ENCODE measurements at regions not wholly inside any gene's neighbourhood (a gene's known extent, or its start where the extent isn't known, plus 50 kb on each side); places are given as distances from the start of the nearest gene placed in this dataset.
"Not testable (repeated sequence)": the region's sequence is repeated elsewhere in the genome, so short reads cannot be mapped to it uniquely, and the experiment has no call there.

DNA sequence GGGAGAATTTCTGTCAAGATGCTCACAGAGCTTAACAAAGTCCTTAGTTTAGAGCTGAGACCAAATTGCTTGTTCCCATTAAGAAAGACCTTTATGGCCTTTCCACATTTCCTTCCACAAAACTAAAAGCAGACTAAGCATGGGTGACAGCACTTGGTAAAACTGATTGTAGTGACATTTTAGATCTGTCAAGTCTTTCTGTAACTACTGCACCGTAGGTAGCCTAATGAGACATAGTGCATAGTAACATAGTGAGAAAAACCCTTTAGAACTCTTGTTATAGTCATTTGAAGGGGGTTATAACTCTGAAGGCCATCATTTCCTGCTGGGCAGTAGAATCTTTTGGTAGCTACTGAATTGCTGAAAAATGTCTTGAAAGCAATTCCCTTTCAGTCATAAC, 990.9 kb upstream of the CNTN5 start:
- no peak for DNase-seq

DNA sequence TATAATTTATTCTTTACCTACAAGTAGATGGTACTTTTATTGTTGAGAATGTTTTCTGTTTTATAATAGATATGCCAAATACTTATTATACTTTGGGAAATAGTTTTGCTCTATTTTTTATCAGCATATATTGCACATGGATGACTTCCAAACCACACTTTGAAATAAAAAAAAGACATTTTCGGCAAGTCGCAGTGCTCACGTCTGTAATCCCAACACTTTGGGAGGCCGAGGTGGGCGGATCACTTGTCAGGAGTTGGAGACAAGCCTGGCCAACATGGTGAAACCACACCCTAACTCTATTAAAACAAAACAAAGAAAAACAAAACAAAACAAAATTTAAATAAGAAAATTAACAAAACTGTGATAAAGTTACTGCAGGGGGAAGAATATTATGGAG, 983.9 kb upstream of the CNTN5 start:
- DNase-seq: no peak

DNA sequence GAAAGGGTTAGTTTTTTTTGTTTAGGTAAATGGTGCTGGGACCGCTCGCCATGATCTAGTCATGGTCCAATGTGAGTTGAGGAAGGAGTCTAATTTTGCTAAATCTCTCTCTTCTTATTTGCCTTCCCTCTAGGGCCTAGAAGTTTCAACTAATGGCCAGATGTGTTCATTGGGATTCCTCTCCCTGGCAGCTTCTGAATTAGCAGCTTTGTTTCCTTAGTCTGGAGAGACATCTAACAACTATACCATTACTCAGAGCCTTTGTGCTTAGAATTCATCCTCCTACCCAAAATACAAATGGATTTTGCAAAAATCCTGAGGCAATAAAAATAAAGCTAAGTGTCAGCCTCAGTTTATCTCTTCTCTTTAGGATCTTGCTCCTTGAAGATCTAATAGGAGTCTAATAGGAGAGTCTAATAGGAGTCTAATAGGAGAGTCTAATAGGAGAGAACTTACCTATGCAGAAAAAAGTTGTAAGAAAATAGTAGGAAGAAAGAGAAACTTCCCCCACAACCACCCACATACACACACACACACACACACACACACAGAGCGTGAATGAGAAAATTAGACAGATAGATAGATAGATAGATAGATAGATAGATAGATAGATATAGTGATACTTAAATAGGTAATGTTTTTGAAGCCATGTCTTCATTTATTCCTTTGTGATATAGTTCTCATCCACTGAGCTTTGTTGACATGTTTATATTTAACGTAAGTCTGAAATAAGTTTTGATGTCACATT, 980.5 kb upstream of the CNTN5 start:
- DNase-seq: no peak

DNA sequence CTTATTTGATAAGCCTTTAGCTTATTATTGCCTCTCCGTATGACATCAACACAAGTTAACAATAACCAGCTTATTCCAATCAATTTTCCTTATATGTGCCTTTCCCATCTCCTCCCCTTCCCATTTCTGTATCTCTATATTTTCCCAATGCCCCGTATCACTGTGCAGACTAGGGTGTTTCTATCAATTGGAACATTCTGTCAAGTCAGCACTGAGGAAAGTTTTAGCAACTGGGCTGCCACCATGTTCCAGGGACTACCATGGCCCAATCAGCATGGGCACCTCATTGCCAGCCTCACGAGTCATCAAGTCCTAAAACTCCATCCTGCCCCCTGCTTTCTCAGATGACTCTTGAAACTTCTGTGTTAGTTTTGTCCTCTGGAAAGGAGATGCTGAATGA, 973.1 kb upstream of the CNTN5 start:
- no peak for DNase-seq

DNA sequence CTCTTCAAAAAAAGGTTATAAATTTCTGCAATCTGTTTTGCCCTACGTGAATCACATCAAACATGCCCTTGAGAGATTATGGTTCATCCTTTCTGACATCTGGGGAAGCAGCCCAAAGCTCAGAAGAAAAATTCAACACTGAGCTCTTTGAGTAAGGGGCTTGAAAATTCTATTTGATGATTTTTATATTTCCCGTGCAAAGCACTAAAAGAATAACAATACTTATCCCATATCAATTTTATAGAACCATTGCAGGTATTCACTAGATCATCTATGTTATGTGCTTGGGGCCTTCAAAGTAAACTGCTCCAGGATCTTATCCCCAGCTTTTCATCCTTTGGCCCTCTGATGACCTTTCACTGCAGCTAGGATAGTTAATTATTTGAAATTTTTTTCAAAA, 966.9 kb upstream of the CNTN5 start:
- DNase-seq: no peak

DNA sequence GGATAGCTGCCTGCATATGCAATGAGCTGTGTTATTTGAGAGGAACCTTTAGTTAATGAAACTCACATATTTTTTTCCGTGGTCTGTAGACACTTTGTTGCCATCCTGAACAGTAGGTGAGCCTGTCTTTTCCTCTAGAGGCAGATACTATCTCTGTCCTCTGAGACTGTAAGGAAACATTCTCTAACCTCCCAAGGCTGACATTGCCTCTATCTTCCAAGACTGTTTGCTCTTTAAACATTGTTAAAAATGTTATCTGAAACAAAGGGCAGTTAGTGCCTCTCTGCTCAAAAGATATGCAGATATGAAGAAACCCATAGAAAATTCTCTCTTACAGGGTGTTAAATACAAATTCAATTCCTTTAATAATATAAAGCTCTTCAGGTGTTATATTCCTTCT, 963.8 kb upstream of the CNTN5 start:
- no peak for DNase-seq

DNA sequence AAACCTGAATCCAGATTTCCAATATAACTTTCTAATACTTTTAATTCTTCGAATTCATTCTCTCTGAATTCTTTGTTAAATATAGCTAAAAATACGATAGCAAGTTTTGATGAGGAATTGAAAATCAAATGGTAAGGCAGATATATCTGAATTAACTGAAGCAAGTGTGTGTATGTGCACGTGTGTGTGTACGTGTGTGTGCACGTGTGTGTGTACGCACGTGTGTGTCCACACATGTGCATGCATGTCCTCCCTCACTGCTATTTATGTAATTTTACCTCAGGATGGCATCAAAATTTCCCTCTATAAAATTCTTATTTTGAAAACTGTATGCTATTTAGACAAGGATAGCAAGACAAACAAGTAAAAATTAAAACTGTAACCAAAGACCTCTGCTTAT, 961.3 kb upstream of the CNTN5 start:
- DNase-seq: no peak

DNA sequence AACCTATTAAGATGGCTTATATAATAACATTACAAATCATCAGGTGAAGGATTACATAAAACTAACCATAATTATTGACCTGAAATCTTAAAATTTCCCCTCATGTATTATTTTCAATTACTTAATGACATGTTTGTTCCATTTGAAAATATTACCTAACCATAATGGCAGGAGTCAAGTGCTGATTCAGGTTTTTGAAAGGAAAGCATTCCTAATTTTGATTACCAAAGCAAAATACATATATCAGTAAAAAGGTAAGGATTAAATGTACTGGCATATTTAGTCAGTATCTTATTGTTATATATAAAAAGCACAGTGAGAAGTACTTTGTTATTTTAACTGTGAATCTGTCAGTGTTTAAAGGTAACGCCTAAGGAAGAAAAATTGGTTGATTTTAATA, 960.0 kb upstream of the CNTN5 start:
- DNase-seq: no peak

DNA sequence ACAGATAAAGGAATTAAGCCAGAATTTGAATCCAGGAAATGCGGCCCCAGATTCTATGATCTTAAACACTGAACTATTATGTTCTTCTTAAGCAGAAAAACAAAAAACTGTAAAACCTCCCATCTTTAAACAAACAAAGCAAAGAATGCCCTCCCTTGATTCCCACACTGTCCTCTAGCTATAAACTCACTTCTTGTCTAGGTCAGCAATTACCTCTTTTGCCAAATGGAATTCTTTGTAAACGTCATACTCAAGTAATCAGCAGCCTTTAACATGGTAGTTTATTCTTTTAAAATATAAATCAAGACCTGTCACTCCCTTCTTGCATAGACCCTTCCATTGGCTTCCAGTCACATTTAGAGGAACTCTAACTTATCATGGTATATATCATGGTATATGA, 958.9 kb upstream of the CNTN5 start:
- DNase-seq: no peak

DNA sequence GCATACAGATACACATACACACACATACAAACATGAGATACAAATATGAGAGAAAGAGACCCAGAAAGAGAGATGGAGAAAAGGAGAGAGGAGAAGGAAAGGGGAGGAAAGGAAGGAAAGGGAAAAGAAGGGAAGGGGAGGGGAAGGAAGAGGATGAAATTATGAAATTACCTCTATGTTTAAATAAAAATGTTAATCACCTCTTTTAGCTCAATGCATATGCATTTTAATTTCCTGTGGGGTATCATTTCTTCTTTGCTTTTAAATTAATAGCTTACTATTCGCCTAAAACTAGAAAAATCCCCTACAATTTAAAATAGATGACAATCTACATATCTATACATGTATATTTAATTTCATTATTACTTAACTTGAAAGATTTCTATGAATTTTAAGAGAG, 958.0 kb upstream of the CNTN5 start:
- DNase-seq: no peak

DNA sequence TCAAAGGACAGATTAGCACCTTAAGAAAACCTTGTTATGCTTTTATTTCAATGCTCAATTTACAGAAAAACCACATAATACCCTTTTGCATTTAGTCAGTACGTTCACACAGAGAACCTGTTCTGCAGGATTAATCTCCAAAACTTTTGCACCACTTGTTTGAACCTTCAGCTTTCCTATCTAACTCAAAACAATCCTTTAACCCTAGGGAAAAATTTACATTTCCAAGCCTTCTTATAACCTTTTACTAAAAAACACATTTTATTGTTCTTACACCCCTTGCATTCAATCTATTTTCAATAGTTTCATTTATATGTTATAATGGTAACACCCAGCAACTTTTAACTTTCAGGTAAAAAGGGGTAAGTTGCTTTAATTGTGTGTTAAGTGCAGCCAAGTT, 952.5 kb upstream of the CNTN5 start:
- no peak for DNase-seq

DNA sequence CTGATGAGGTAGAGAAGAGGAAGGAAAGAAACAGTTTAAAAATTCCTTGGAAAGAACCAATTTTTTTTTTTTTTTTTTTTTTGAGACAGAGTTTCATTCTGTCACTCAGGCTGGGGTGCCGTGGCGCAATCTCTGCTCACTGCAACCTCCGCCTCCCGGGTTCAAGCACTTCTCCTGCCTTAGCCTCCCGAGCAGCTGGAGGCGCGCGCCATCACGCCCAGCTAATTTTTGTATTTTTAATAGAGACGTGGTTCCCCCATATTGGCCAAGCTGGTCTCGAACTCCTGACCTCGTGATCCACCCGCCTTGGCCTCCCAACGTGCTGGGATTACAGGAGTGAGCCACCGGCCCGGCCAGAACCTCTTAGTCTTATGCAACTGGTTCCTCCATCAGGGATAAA, 951.6 kb upstream of the CNTN5 start:
- DNase-seq: not testable (repeated sequence)

DNA sequence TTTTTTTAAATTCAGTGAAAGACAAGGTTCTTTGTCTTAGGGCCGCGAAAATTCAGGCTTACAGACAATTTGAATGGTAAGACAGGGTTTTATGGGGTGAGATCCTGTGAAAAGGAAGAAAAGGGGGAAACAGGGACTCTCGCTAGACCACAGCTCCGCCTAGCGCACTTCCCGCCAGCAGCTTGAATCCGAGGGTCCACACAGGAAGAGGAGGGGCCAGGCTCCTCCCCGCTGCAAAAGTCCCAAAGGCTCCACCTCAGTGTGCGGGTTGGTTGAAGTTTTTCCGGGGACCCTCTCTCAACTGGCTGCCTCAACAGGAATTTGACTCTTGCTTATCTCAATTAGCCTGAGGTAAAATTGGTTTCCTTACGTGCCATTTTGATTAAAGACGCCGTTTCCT, 950.9 kb upstream of the CNTN5 start:
- no peak for DNase-seq

DNA sequence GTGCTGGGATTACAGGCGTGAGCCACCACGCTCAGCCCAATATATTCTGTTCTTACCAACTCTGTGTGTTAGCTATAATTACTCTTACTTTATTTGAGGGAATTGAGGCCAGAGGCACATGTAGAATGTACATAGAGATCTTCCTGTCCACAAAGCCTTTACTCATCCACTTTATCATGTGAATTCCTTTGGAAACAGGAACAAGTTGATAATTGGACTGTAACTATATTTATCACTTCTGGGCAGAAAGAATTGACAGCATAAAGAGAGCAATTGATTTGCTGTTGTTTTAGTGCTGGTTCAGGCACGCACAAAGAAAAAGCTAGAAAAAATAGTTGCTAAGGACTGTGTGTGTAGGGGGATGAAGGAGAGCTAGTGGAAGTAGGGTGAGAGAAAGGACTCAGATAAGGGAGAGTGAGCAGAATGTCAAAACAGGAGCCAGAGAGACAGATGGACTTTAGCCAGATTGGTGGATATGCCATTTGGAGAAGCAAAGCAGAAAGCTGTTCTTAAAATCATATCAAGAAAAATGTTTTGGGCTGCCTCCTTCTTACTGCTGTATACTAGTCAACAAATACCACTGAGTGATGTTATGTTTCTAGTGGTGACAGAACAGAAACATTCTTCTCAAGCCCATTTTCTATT, 929.8 kb upstream of the CNTN5 start:
- DNase-seq: peak in 1 of 2 donors; percentile 13

DNA sequence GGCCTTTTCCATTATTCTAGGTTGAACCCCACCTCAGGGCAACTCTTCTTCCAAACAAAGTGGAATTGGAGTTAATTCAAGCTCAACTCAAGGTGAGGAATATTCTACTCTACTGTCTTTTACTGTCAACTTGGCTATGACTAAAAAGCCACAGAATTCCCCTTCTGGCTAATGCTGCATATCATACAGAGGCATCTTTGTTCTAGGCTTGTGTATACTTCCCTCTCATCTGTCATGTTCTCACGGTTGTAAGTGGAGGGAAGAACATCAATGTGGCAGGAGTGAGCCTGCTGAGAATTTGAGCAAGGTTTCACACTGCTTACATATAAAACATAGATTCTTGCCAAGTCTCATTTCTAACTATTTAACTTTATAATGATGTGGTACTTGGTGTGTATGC, 921.4 kb upstream of the CNTN5 start:
- DNase-seq: no peak

DNA sequence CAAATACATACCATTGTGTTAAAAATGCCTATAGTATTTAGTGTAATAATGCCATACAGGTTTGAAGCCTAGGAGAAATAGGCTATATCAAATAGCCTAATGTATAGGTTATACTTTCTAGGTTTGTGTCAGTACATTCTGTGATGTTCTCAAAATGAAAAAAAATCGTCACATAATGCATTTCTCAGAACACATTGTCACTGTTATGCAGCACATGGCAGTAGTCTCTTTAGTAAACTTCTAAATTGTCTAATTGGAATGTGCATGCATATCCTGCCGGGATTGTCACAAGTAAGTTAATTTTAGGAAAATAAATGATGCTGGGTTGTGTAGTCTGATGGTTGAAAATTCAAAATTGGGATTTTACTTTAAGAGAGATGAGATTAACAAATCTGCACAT, 920.1 kb upstream of the CNTN5 start:
- no peak for DNase-seq

DNA sequence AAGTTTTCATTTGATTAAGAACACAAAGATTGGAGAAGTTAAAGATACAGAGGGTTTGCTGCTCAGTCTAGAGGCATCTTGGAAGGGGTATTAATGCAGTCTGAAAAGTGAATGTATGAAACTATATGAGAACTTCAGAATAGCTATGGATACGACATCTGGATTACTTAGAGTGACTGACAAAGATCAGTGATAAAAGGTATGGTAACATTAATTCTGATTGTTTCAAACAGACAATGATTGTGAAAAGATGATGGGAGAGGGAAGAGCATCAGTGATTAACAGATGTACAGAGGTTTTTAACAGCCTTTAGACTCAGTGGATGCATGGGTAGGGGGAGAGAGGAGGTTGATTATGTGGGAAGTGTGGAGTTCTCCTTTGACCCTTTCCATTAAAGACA, 919.4 kb upstream of the CNTN5 start:
- DNase-seq: no peak

DNA sequence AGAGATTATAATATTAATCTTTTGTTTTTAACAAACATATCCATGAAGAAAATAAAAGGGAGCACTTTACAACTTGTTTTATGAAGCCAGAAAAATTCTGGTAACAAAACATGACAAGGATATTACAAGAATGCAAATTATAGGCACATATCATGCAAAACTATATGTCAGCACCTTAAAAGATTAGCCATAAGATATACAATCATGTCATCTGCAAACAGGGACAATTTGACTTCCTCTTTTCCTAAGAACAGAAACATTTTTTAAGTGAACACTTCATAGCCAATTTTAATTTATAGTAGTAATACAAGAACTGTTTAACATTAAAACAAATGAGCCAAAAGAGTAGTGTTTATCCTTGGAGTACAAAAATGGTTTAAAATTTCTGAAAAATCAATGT, 916.5 kb upstream of the CNTN5 start:
- DNase-seq: no peak

DNA sequence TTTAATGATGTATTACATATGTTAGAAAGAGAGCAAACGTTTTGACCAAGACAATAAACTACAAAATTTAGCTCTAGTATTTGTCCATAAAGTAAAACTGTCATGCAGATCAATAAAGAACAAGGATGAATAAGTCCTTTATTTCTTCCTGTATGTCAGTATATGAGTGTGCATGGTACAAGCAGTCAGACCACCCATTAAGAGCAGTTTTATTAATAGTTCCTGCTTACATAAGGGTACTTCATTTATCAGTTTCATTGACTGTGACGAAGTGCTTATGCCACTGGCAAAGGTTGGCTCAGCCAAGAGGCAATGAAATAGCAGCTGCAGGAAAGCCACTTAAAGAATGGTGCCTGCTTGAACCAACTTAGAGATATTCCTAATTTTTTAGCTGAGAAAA, 913.0 kb upstream of the CNTN5 start:
- DNase-seq: no peak

DNA sequence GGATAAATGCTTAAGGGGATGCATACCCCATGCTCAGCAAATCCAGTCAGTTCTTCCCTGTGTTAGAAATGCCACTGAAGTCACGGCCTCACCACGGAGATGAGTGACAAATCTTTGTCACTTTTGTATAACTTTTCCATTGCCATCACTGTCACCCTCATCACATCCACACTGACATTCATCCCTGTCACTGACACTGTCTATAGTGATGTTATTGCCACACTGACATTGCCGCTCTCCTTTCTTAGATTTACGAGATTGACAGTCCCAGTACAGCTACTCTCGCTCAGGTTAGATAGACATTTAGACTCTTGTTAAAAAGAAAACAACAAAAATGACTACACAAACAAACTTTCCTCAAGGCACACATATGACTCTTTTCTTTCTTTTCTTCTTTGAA, 910.7 kb upstream of the CNTN5 start:
- no peak for DNase-seq

DNA sequence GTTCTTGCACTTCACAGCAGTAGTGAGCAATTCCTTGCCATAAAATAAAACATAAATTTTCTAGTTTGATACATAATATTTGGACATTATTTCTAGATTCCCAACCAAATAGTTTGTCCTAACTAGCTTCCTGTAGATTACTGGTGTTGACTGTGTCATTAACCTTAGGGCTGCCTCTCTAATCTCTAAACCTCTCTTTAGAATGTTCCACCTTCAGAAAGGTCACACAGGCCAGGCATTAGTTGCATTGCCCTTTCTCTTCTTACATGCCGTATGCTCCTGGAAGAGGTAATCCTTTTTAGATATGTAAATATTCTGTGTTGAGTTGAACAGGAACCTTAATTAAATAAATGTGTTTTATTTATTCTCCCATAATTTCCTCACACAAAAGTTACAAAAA, 904.9 kb upstream of the CNTN5 start:
- DNase-seq: no peak

DNA sequence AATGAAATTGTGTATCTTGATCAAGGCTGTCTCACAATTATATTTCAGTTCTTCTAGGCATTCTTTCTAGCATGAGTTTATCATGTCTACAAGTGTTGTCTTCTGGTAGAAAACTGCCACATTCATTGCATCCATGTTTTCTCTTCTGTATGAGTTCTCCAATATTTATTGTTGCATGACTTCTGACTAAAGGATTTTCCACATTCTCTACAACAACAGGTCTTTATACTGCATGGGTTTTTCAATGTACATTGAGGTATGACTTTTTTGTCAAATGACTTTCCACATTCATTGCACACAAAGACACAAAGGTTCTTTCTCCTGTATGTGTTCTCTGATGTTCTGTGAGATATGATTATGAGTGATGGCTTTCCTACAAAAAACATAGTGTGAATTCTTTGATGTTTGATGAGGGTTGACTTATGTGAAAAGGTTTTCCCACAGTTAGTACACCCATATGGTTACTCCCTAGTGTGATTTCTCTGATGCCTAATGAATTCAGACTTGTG, 890.6 kb upstream of the CNTN5 start:
- DNase-seq: no peak

DNA sequence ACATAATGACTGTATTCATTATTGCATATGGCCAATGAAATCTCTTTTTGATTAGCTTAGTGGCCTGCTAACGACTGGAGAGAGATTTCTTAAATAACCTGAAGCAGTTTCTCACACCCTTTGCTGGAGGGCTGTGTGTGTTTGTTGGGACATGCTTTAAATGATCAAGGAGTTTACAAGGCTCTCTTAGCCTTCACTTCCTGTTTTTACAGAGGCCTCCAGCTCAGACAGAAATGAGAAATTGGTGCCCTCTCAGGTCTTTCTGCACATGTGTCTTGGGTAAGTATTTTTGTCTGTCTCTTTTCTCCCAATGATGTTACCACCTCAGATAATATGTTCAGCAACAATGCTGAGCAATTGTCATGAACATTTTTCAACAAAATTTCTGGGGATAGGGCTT, 884.4 kb upstream of the CNTN5 start:
- DNase-seq: no peak

DNA sequence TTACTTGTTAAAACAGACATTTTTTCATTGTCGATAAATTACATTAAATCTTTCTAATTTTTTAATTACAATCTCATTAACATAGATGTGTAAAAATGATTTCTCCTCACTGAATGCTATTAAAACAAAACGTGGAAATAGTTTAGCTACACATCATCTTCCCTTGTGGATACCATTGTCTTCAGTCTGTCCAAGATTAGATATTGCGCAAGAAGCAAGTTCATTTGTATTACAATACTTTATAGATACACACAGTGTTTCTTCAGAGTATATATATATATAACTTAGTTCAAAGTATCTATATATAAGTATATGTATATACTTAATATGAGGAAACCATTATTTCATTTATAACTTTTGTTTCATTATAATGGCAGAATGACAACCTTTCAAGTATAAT, 883.3 kb upstream of the CNTN5 start:
- no peak for DNase-seq
